ENCODE measurements at regions not wholly inside any gene's neighbourhood (a gene's known extent, or its start where the extent isn't known, plus 50 kb on each side); places are given as distances from the start of the nearest gene placed in this dataset.
"Not testable (repeated sequence)": the region's sequence is repeated elsewhere in the genome, so short reads cannot be mapped to it uniquely, and the experiment has no call there.

GRCh38 chr7:50921114-50921813 lies 138.6 kb upstream of the GRB10 start:
- intact Hi-C loops (cut with DNase I) = no loop called here
- no peak for DNase-seq (ENCODE audit: low spot score)

GRCh38 chr7:50920031-50920635 lies 137.4 kb upstream of the GRB10 start:
- intact Hi-C loops (cut with DNase I) = no loop called here
- no peak for DNase-seq (ENCODE audit: low spot score)

- no peak for DNase-seq (ENCODE audit: low spot score)
- intact Hi-C loops (cut with DNase I) = no loop called here
These were observed 132.9 kb upstream of the GRB10 start for GRCh38 chr7:50915621-50916020.

GRCh38 chr7:50914460-50914859 lies 131.8 kb upstream of the GRB10 start:
- intact Hi-C loops (cut with DNase I) = no loop called here

GRCh38 chr7:50908628-50909290 lies 126.1 kb upstream of the GRB10 start:
- no peak for DNase-seq (ENCODE audit: low spot score)

More at GRCh38 chr7:50914460-50914859, 131.8 kb upstream of the GRB10 start:
- no peak for DNase-seq (ENCODE audit: low spot score)

GRCh38 chr7:50898604-50899477 lies 116.1 kb upstream of the GRB10 start:
- intact Hi-C loops (cut with DNase I); DNase-seq (ENCODE audit: low spot score): not testable (repeated sequence)

More at GRCh38 chr7:50908628-50909290, 126.1 kb upstream of the GRB10 start:
- intact Hi-C loops (cut with DNase I) = no loop called here

GRCh38 chr7:50887061-50887460 lies 104.4 kb upstream of the GRB10 start:
- intact Hi-C loops (cut with DNase I); DNase-seq (ENCODE audit: low spot score): not testable (repeated sequence)

GRCh38 chr7:50872437-50872836 lies 89.7 kb upstream of the GRB10 start:
- DNase-seq (ENCODE audit: low spot score) = no peak
- intact Hi-C loops (cut with DNase I) = loop anchor here in 1 of 2 donors (5.0 kb wide), 1 partner anchor 410 kb away; no protein-coding TSS in a partner anchor

GRCh38 chr7:50869108-50869725 lies 86.5 kb upstream of the GRB10 start:
- DNase-seq (ENCODE audit: low spot score) = no peak
- intact Hi-C loops (cut with DNase I) = no loop called here

GRCh38 chr7:50868426-50869100 lies 85.9 kb upstream of the GRB10 start:
- intact Hi-C loops (cut with DNase I) = no loop called here
- no peak for DNase-seq (ENCODE audit: low spot score)

GRCh38 chr7:50867034-50867356 lies 84.3 kb upstream of the GRB10 start:
- intact Hi-C loops (cut with DNase I) = no loop called here

GRCh38 chr7:50866343-50867033 lies 83.8 kb upstream of the GRB10 start:
- intact Hi-C loops (cut with DNase I) = no loop called here
- DNase-seq (ENCODE audit: low spot score) = no peak

More at GRCh38 chr7:50867034-50867356, 84.3 kb upstream of the GRB10 start:
- DNase-seq (ENCODE audit: low spot score) = no peak

- no peak for DNase-seq (ENCODE audit: low spot score)
- intact Hi-C loops (cut with DNase I) = no loop called here
These were observed 82.8 kb upstream of the GRB10 start for GRCh38 chr7:50865450-50865849.

- intact Hi-C loops (cut with DNase I) = no loop called here
- no peak for DNase-seq (ENCODE audit: low spot score)
These were observed 82.0 kb upstream of the GRB10 start for GRCh38 chr7:50864694-50865093.

GRCh38 chr7:50863053-50863452 lies 80.4 kb upstream of the GRB10 start:
- DNase-seq (ENCODE audit: low spot score) = no peak
- intact Hi-C loops (cut with DNase I) = no loop called here

- no peak for DNase-seq (ENCODE audit: low spot score)
- intact Hi-C loops (cut with DNase I) = no loop called here
These were observed 79.6 kb upstream of the GRB10 start for GRCh38 chr7:50862302-50862701.

GRCh38 chr7:50860598-50860997 lies 77.9 kb upstream of the GRB10 start:
- no peak for DNase-seq (ENCODE audit: low spot score)
- intact Hi-C loops (cut with DNase I) = loop anchor here in 1 of 2 donors (1.0 kb wide), 1 partner anchor 25 kb away; no protein-coding TSS in a partner anchor

- intact Hi-C loops (cut with DNase I) = loop anchor here in 1 of 2 donors (1.0 kb wide), 1 partner anchor 25 kb away; no protein-coding TSS in a partner anchor
- no peak for DNase-seq (ENCODE audit: low spot score)
These were observed 77.5 kb upstream of the GRB10 start for GRCh38 chr7:50860174-50860573.

Data from posterior vena cava (tissue), 2 donors.